Mesothelial cell of epicardium (in vitro differentiated cells): ENCODE measurements at regions not wholly inside any gene's neighbourhood (a gene's known extent, or its start where the extent isn't known, plus 50 kb on each side); places are given as distances from the start of the nearest gene placed in this dataset.

Source experiments
- DNase-seq, 2 experiments: peaks; one replicate each; pipeline ENCODE4 v3.0.0; 2021; ENCODE audit warnings: low spot score in 2 of 2; ENCODE audit not compliant: unreplicated experiment in 2 of 2
- H3K27ac Mint-ChIP-seq: 2 replicates; pipeline ENCODE4 v1.8.0; 2021; ENCODE audit warnings: mixed read lengths
- H3K27me3 Mint-ChIP-seq: 2 replicates; pipeline ENCODE4 v1.8.0; 2021; ENCODE audit warnings: low read depth, mixed read lengths
- H3K36me3 Mint-ChIP-seq: 2 replicates; pipeline ENCODE4 v1.8.0; 2021; ENCODE audit warnings: mixed read lengths
- H3K4me1 Mint-ChIP-seq: 2 replicates; pipeline ENCODE4 v1.8.0; 2021; ENCODE audit warnings: mixed read lengths
- H3K4me3 Mint-ChIP-seq: 2 replicates; pipeline ENCODE4 v1.8.0; 2021; ENCODE audit warnings: mild to moderate bottlenecking, moderate library complexity, mixed read lengths
- H3K9me3 Mint-ChIP-seq: 2 replicates; pipeline ENCODE4 v1.8.0; 2021; ENCODE audit warnings: mixed read lengths
- CTCF ChIP-seq: fragments of 200-600 bp; sonication (generic); IDR thresholded peaks from one replicate; pipeline ENCODE4 v1.5.0; 2021; ENCODE audit warnings: antibody characterized with exemption; ENCODE audit not compliant: unreplicated experiment

DNA sequence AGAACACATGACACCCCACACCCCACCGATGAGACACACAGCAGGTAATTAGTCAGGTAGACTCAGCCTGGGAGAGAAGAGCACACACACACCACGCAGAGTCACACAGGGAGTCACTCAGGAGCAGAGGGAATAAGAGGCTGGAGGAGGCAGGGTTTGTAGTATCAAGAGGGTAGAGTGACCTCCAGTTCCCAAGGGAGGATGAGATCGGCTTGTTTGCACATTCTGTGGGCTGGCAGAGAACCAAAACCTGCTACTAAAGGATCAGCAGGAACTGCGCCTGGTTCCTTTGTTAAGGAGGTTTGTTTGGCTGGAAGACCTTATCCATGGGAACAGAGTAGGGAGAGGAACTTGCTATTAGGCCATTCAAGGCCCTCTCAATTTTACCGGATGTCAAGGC is 281.4 kb upstream of the SLCO3A1 start:
- no peak overlapping the region for H3K27ac Mint-ChIP-seq
- H3K4me1 Mint-ChIP-seq, result no peaks in the 10 kb centered on the region
- no peak for TF ChIP-seq CTCF
- no peaks in the 10 kb centered on the region for H3K9me3 Mint-ChIP-seq
- no peaks in the 10 kb centered on the region for H3K36me3 Mint-ChIP-seq
- DNase-seq, result no peak
- peaks cover 43% of the 10 kb centered on the region for H3K27me3 Mint-ChIP-seq
- no peak overlapping the region for H3K4me3 Mint-ChIP-seq

GRCh38 chr15:91576096-91576495 is 277.4 kb upstream of the SLCO3A1 start:
- no peak for TF ChIP-seq CTCF
- H3K36me3 Mint-ChIP-seq, result no peaks in the 10 kb centered on the region
- no peak for DNase-seq
- H3K27me3 Mint-ChIP-seq, result peaks cover 16% of the 10 kb centered on the region
- peaks cover 3% of the 10 kb centered on the region for H3K9me3 Mint-ChIP-seq
- H3K4me3 Mint-ChIP-seq, result no peak overlapping the region
- H3K4me1 Mint-ChIP-seq, result no peaks in the 10 kb centered on the region
- no peak overlapping the region for H3K27ac Mint-ChIP-seq

DNA sequence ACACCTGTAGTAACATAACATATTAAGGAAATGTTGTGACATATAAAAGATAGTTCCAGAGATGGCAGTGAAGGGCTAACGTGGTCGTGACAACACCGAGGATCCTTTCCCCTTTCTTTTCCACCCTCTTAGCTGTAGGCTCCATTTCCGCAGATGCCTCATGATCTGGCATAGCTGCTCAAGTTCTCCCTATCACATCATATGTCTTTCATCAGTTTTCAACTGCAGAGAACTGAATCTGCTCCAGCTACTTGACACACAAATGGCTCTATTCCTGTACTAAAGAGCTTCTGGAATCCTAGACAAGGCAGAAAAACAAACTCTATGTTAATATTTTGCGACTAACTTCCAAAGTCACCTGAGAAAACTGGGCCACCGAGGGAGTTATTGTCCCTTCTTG is 275.0 kb upstream of the SLCO3A1 start:
- Mint-ChIP-seq H3K27ac (no peak overlapping the region), H3K36me3 (no peaks in the 10 kb centered on the region), H3K9me3 (peaks cover 3% of the 10 kb centered on the region), H3K4me3 (no peak overlapping the region), H3K4me1 (no peaks in the 10 kb centered on the region), H3K27me3 (peaks cover 24% of the 10 kb centered on the region)
- no peak for DNase-seq
- no peak for TF ChIP-seq CTCF

DNA sequence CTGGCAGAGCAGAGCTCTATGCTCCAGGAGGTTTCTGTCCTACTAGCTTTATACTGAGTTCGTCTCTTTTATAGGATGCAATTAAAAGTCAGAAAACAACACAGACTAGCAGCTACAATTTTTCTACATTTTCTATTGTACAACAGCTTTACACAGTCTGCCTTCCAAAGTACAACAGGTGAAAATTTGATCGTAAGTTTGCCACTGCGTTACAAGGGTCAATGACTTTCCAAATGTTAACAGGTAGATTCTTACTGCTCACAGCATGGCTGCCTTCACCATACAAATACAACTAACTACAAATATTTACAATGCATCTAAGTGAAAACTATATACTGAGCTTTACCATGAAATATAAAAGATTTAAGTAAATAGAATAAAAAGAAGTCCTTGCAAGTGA is 268.6 kb upstream of the SLCO3A1 start:
- Mint-ChIP-seq H3K27me3 (peaks cover 38% of the 10 kb centered on the region), H3K36me3 (no peaks in the 10 kb centered on the region), H3K27ac (no peak overlapping the region), H3K4me1 (no peaks in the 10 kb centered on the region), H3K4me3 (no peak overlapping the region), H3K9me3 (peaks cover 9% of the 10 kb centered on the region)
- TF ChIP-seq CTCF, result no peak
- DNase-seq, result no peak

DNA sequence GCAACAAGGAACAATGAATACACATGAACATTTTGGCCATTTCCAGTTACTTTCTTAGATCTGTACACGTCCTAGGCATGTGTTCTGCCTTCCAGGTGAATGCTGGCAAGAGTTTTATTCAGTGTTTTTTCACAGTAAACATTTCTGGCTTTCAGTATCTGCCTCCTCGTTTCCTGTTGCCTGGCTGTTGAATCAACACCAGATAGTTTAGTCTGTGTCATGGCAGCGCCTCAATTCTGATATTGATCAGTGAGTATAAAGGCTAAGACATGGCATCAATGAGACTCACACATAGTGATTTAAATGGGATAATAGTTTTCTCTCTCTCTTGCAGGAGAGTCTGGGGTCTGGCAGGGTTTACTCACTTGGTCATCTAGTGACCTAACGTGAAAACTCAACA is 266.9 kb upstream of the SLCO3A1 start:
- TF ChIP-seq CTCF, result no peak
- Mint-ChIP-seq H3K36me3 (no peaks in the 10 kb centered on the region), H3K4me3 (no peak overlapping the region), H3K27me3 (peaks cover 39% of the 10 kb centered on the region), H3K9me3 (peaks cover 6% of the 10 kb centered on the region), H3K4me1 (no peaks in the 10 kb centered on the region), H3K27ac (no peak overlapping the region)
- no peak for DNase-seq

DNA sequence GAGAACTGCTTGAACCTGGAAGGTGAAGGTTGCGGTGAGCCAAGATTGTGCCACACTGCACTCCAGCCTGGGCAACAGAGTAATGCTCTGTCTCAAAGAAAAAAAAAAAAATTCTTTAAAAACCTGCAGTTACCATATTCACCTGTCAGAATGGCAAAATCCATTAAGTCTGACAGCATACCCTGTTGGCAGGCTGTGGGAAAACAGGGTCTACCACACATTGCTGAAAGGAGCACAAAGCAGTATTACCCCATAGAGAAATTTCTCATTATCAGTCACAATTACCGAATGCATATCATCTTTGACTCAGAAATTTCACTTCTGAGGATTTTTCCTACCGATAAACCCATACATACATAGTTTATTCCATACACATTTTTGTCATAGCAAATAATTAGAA is 264.1 kb upstream of the SLCO3A1 start:
- H3K27ac Mint-ChIP-seq, result no peak overlapping the region
- TF ChIP-seq CTCF, result no peak
- H3K4me1 Mint-ChIP-seq, result no peaks in the 10 kb centered on the region
- peaks cover 6% of the 10 kb centered on the region for H3K9me3 Mint-ChIP-seq
- H3K27me3 Mint-ChIP-seq, result peaks cover 38% of the 10 kb centered on the region
- H3K4me3 Mint-ChIP-seq, result no peak overlapping the region
- DNase-seq, result no peak
- no peaks in the 10 kb centered on the region for H3K36me3 Mint-ChIP-seq
